ENCODE measurements at regions not wholly inside any gene's neighbourhood (a gene's known extent, or its start where the extent isn't known, plus 50 kb on each side); places are given as distances from the start of the nearest gene placed in this dataset.

- DNase-seq (ENCODE audit: low read depth): no peak
Measured at GRCh38 chr18:28716338-28716737, 539.4 kb upstream of the CDH2 start.

GRCh38 chr18:28715206-28715605 lies 538.3 kb upstream of the CDH2 start:
- no peak for DNase-seq (ENCODE audit: low read depth)

GRCh38 chr18:28714498-28714897 lies 537.6 kb upstream of the CDH2 start:
- no peak for DNase-seq (ENCODE audit: low read depth)

- no peak for DNase-seq (ENCODE audit: low read depth)
Measured at GRCh38 chr18:28712796-28713425, 536.0 kb upstream of the CDH2 start.

- no peak for DNase-seq (ENCODE audit: low read depth)
Measured at GRCh38 chr18:28712172-28712571, 535.2 kb upstream of the CDH2 start.

- DNase-seq (ENCODE audit: low read depth): no peak
Measured at GRCh38 chr18:28711096-28711495, 534.2 kb upstream of the CDH2 start.

GRCh38 chr18:28707006-28707405 lies 530.1 kb upstream of the CDH2 start:
- DNase-seq (ENCODE audit: low read depth): no peak

- no peak for DNase-seq (ENCODE audit: low read depth)
Measured at GRCh38 chr18:28706397-28706796, 529.5 kb upstream of the CDH2 start.

- DNase-seq (ENCODE audit: low read depth): no peak
Measured at GRCh38 chr18:28705482-28705881, 528.6 kb upstream of the CDH2 start.

- DNase-seq (ENCODE audit: low read depth): no peak
Measured at GRCh38 chr18:28692337-28692736, 515.4 kb upstream of the CDH2 start.

GRCh38 chr18:28691496-28691840 lies 514.5 kb upstream of the CDH2 start:
- no peak for DNase-seq (ENCODE audit: low read depth)

GRCh38 chr18:28690836-28691495 lies 514.0 kb upstream of the CDH2 start:
- DNase-seq (ENCODE audit: low read depth): no peak

GRCh38 chr18:28690100-28690499 lies 513.2 kb upstream of the CDH2 start:
- DNase-seq (ENCODE audit: low read depth): no peak

- DNase-seq (ENCODE audit: low read depth): peak; percentile 46
Measured at GRCh38 chr18:28689588-28689987, 512.7 kb upstream of the CDH2 start.

GRCh38 chr18:28684746-28685355 lies 507.9 kb upstream of the CDH2 start:
- peak; percentile 22 for DNase-seq (ENCODE audit: low read depth)

GRCh38 chr18:28682912-28683311 lies 506.0 kb upstream of the CDH2 start:
- DNase-seq (ENCODE audit: low read depth): no peak

- DNase-seq (ENCODE audit: low read depth): no peak
Measured at GRCh38 chr18:28669165-28669564, 492.2 kb upstream of the CDH2 start.

- no peak for DNase-seq (ENCODE audit: low read depth)
Measured at GRCh38 chr18:28666216-28666615, 489.3 kb upstream of the CDH2 start.

- DNase-seq (ENCODE audit: low read depth): peak; percentile 55
Measured at GRCh38 chr18:28657961-28658360, 481.0 kb upstream of the CDH2 start.

GRCh38 chr18:28652654-28653053 lies 475.7 kb upstream of the CDH2 start:
- DNase-seq (ENCODE audit: low read depth): no peak

GRCh38 chr18:28651298-28651697 lies 474.4 kb upstream of the CDH2 start:
- no peak for DNase-seq (ENCODE audit: low read depth)

- no peak for DNase-seq (ENCODE audit: low read depth)
Measured at GRCh38 chr18:28650860-28651259, 473.9 kb upstream of the CDH2 start.

GRCh38 chr18:28647961-28648360 lies 471.0 kb upstream of the CDH2 start:
- DNase-seq (ENCODE audit: low read depth): no peak

GRCh38 chr18:28637897-28638296 lies 461.0 kb upstream of the CDH2 start:
- DNase-seq (ENCODE audit: low read depth): no peak

All from Daoy (cell line).